ELF-1 (cell line): ENCODE measurements at regions not wholly inside any gene's neighbourhood (a gene's known extent, or its start where the extent isn't known, plus 50 kb on each side); places are given as distances from the start of the nearest gene placed in this dataset.

Experiments used
- DNase-seq: peaks from one replicate; pipeline ENCODE4 v3.0.0-alpha.2; 2016; ENCODE audit warnings: low read depth, low spot score

- no peak for DNase-seq
These were observed 373.1 kb upstream of the GNPDA2 start for GRCh38 chr4:45099471-45099870.

- DNase-seq: no peak
These were observed 368.3 kb upstream of the GNPDA2 start for GRCh38 chr4:45094684-45095083.

GRCh38 chr4:45082101-45082500 is 355.7 kb upstream of the GNPDA2 start:
- no peak for DNase-seq

DNA sequence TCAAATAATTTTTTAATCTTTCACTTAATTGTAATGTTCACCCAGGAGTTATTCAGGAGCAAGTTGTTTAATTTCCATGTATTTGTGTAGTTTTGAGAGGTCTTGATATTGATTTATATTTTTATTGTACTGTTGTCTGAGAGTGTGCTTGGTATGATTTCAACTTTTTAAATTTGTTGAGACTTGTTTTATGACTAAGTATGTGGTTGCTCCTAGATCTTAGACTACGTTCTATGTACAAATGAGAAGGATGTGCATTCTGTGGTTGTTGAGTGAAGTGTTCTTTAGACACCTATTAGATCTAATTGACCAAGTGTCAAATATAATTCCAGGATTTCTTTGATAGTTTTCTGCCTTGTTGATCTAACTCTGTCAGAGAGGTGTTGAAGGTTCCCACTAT is 353.3 kb upstream of the GNPDA2 start:
- DNase-seq: no peak

GRCh38 chr4:45078201-45078600 is 351.8 kb upstream of the GNPDA2 start:
- no peak for DNase-seq

DNA sequence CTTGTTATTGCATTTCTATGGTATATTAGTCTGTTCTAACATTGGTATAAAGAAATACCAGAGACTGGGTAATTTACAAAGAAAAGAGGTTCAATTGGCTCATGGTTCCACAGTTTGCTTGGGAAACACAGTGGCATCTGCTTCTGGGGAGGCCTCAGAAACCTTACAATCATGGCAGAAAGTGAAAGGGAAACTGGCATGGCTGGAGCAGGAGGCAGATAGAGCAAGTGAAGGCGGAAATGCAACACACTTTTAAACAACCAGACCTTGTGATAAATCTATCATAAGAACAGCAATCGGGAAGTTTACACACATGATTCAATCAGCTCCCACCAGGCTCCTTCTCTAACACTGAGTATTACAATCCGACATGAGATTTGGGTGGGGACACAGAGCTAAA is 346.6 kb upstream of the GNPDA2 start:
- DNase-seq: no peak

- DNase-seq: no peak
These were observed 338.4 kb upstream of the GNPDA2 start for GRCh38 chr4:45064741-45065140.

DNA sequence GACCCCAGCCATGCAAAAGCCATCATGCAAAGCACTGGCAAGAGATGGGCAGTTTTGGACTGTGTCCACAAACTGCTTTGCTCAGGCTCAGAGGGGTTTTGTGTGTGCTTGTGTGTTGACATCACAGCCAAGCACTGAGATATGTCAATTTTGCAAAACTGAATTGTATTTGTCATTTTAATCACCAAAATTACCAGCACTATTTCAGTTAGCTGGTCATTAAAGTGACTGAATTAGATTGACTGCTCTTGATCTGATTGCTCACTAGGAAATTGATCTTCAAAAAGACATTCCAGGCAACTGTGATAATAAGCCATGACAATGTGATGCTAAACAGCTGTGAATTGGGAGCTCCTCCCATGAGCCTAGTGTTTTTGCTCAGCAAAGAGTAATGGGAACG is 337.3 kb upstream of the GNPDA2 start:
- no peak for DNase-seq

DNA sequence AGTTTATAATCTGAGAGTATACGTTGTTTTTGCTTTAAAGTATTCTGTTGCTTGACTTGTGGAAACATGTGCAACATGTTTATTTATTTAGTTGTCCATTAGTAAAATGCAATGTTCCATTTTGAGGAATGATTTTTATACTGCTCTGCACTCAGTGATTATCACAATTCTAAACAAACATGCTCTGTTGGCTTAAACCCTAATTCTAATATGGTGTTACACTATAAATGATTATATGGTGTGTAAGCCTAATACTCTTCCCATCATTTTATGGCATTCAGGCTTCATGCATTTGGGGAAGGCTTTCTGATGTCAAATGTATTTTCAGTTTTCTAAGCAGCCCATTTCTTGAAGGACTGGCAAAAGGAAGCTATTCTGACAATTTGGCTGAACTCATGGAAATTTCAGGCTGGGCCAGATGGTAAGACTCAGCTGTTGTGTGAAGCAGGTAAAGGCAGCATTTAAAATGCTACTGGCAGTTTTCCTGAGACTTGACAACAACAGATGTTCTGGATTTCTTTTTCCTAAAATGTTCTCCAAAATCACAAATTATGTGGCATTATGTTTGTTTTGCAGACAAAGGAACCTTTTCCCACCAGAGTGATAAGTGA is 336.7 kb upstream of the GNPDA2 start:
- no peak for DNase-seq

GRCh38 chr4:45043911-45044310 is 317.6 kb upstream of the GNPDA2 start:
- DNase-seq: no peak

GRCh38 chr4:45036677-45037076 is 310.3 kb upstream of the GNPDA2 start:
- DNase-seq: no peak

DNA sequence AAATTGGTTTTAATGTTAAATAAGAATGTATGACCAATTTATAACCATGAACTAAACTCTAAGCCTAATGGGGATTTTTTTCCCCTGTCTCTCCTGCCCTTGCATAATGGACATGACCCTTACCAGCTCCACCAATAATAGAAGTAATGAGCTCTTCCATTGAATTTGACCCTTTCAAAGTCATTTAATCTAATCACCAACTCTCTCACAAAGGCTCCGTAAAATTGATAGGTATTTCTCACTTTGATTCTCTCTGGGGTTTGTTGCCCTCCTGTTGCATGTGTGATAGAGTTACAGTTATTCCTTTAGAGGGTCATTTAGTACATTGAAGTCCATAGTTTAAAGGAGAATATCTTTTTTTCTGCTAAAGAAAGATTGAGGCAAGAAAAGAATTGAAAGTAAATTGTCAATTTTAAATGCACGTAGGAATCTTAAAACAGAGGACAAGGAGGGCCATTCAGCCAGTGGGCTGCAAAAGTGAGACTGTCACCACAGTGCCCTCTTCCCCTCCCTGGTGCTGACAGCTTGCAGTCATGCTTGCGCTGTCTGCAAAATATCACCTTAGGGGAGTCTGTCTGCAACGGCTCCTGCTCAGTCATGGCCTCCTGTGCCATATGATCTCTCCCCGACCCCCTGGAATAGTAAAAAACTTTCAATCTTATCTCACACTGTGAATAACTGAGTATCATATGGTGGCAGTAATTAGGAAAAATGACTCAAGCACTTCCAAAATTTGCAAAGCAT is 307.5 kb upstream of the GNPDA2 start:
- DNase-seq: peak; percentile 16

DNA sequence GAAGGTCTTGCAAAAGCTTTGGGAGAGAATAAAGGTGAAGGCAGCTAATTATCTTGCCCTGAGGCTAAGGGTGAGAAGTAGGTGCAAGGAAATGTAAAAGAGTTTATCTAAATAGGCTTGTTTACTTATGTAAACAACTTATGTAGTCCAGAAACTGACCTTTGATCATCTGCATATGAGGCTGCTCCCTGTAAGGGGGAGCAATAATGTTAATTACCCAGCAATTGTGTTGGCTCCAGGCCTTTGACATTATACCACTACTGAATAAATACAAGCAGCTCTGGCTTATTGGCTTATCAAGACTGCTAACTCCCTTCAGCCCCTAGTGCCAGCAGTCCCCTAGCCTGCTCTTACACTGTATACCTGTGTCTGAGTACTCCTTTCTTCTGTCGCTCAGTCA is 303.7 kb upstream of the GNPDA2 start:
- peak; percentile 68 for DNase-seq

DNA sequence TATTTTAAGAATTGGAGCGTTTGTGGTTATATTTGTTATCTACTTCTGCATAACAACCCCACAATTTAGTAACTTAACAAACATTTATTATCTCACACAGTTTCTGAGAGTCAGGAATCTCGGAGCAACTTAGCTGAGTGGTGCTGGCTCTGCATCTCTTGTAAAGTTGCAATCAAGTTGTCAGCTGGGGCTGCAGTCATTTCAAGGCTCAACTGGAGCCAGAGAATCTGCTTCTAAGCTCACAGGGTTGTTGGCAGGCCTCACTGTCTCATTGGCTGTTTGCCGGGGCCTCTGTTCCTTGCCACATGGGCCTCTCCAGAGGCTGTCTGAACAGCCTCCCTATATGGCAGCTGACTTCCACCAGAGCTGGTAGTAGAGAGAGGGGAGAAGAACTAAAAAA is 281.2 kb upstream of the GNPDA2 start:
- DNase-seq: no peak

DNA sequence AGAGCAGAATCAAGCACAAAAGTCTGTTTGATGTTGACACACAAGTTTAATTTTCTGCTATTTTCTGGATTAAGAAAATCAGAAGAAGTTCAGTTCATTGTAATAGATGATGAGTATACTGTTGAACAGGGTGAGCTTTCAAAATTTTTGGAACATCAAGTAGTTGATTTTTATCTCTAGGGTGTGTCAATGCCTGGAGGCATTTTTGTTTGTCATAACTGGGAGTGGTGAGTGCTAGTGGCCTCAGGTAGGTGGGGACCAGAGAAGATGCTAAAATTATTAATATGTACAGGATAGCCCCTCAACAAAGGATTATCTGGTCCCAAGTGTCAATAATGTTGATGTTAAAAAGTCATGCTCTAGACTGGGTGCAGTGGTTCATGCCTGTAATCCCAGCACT is 279.7 kb upstream of the GNPDA2 start:
- DNase-seq: no peak

GRCh38 chr4:45004847-45005565 is 278.6 kb upstream of the GNPDA2 start:
- no peak for DNase-seq

GRCh38 chr4:45004326-45004725 is 278.0 kb upstream of the GNPDA2 start:
- DNase-seq: no peak

DNA sequence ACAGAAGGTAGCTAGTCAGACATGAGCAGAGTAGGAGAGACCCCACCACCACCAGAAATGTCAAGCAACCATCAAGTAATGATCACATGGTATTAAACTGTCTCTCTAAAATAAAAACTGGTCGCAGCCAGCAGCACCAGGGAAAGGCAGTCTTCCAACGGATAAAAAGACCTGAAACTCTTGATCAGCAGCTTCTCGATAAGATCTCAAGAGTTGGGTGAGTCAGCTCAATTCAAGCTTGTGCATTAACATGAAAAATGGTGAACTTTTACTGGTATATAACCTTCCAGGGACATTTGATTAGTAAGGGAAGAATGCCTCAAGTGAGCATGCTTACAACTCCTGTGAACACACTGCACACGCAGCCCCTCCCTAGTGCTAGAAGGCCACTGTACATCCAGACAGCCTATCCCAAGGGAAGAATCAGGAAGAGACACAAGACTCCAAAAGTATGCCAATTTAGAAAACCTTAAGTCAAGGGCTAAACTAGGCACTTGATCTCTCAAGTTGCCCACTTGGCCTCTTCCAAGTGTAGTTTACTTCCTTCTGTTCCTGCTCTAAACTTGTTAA is 270.0 kb upstream of the GNPDA2 start:
- DNase-seq: no peak

DNA sequence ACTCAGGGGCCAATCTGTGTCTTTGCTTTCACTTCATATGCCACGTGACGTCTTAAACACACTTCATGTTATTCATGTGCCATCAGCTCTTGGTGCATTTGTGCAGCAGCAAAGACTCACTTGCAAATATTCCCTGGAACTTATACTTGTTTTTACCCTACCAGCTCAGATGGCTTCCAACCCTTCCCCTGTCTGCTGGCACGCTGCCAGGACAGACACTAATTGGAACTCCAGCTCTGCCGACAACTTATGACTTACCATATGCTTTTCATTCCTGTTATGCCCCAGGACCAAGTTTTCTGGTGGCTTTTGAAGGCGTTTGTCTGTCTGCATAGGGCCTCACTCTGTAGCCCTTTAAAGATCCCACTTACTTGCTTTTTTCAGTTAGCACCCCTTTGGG is 261.7 kb upstream of the GNPDA2 start:
- no peak for DNase-seq

DNA sequence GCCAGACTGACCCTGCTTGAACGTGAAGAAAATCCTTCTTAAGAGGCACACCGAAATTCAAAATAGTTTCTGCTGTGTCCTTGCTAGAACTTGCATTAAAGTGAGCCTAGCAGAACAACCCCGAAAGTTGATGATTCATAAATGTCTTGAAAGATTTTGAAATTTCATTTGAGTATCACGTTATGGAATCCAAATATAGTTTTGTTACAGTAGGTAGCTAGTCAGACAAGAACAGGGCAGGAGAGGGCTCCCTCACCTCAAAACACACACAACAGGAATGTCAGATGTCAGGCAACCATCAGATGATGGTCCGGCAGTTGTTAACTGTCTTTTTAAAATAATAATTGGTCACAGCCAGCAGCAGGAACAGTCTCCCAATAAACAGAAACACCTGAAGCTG is 259.6 kb upstream of the GNPDA2 start:
- no peak for DNase-seq

DNA sequence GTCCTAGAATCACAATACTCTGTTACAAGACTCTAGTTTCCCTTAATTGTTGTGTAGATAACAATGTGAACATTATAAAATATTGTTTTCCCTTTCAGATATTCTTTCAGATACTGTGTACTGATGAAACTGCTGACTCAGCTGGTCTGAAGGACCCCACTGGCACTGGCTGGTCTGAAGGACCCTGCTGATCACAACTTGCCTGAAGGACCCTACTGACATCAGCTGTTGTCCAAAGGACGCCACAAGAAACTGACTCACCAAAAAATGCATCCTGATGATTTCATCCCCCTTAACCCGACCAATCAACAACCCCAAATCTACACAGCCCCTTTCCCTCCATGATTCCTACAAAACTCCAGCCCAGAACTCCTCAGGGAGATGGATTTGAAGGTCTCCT is 258.8 kb upstream of the GNPDA2 start:
- DNase-seq: no peak

GRCh38 chr4:44984083-44984482 is 257.7 kb upstream of the GNPDA2 start:
- no peak for DNase-seq

DNA sequence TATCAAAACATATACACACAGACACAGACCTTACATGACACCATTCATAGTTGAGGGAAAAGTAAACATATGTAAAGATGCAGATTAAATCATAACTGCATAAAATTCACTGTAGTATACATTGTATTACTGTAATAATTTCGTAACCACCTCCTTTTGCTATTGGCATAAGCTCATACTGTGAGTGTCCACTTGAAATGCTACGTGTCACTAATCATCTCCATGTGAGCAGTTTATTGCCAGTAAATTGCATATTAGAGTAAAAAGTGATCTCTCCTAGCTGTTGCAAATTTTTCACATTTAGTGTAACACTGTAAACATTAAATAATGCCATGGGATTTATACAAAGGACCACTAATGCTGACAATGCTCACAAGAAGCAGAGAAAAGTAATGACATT is 256.7 kb upstream of the GNPDA2 start:
- no peak for DNase-seq
